ENCODE measurements at regions not wholly inside any gene's neighbourhood (a gene's known extent, or its start where the extent isn't known, plus 50 kb on each side); places are given as distances from the start of the nearest gene placed in this dataset.

GRCh38 chr6:87899499-87900147, 148.0 kb upstream of the SPACA1 start:
- Histone ChIP-seq H3K27me3 (ENCODE audit: insufficient read depth, low read length, poor library complexity) (peaks cover 8% of the 10 kb centered on the region), H3K79me2 (ENCODE audit: insufficient read depth, low read length) (no peaks in the 10 kb centered on the region), H3K27ac (ENCODE audit: low read length) (no peak overlapping the region), H2AFZ (ENCODE audit: low read depth, low read length) (no peak overlapping the region), H3K9me3 (ENCODE audit: insufficient read depth, low read length, severe bottlenecking) (no peaks in the 10 kb centered on the region), H3K4me2 (ENCODE audit: insufficient read depth, low read length) (no peak overlapping the region), H3K4me1 (ENCODE audit: insufficient read depth, low read length) (no peaks in the 10 kb centered on the region), H3K4me3 (ENCODE audit: low read depth in 1 of 2, low read length in 2 of 2) (no peak overlapping the region), H3K9ac (ENCODE audit: low read depth, low read length) (no peak overlapping the region), H4K20me1 (ENCODE audit: insufficient read depth, low read length) (no peaks in the 10 kb centered on the region), H3K36me3 (ENCODE audit: insufficient read depth, low read length) (no peaks in the 10 kb centered on the region)
- DNase-seq (no peak), ATAC-seq (ENCODE audit: insufficient read depth, low read depth) (no peak)
- TF ChIP-seq CTCF (IDR thresholded peaks at IDR 0.05; ENCODE audit: borderline replicate concordance, extremely low read depth, low read length, poor library complexity, severe bottlenecking) (no peak), EZH2 (IDR thresholded peaks at IDR 0.05; ENCODE audit: borderline replicate concordance, low read depth, low read length, severe bottlenecking) (no peak)

GRCh38 chr6:87897663-87898062, 150.0 kb upstream of the SPACA1 start:
- H2AFZ ChIP-seq (ENCODE audit: low read depth, low read length): no peak overlapping the region
- no peaks in the 10 kb centered on the region for H3K36me3 ChIP-seq (ENCODE audit: insufficient read depth, low read length)
- H3K27me3 ChIP-seq (ENCODE audit: insufficient read depth, low read length, poor library complexity): peaks cover 3% of the 10 kb centered on the region
- H3K27ac ChIP-seq (ENCODE audit: low read length): no peak overlapping the region
- H3K4me3 ChIP-seq (ENCODE audit: low read depth in 1 of 2, low read length in 2 of 2): no peak overlapping the region
- ATAC-seq (ENCODE audit: insufficient read depth, low read depth): no peak
- no peaks in the 10 kb centered on the region for H3K79me2 ChIP-seq (ENCODE audit: insufficient read depth, low read length)
- TF ChIP-seq EZH2 (IDR thresholded peaks at IDR 0.05; ENCODE audit: borderline replicate concordance, low read depth, low read length, severe bottlenecking) (no peak), CTCF (IDR thresholded peaks at IDR 0.05; ENCODE audit: borderline replicate concordance, extremely low read depth, low read length, poor library complexity, severe bottlenecking) (no peak)
- DNase-seq: no peak
- H3K4me1 ChIP-seq (ENCODE audit: insufficient read depth, low read length): no peaks in the 10 kb centered on the region
- H3K4me2 ChIP-seq (ENCODE audit: insufficient read depth, low read length): no peak overlapping the region
- H3K9me3 ChIP-seq (ENCODE audit: insufficient read depth, low read length, severe bottlenecking): no peaks in the 10 kb centered on the region
- H4K20me1 ChIP-seq (ENCODE audit: insufficient read depth, low read length): no peaks in the 10 kb centered on the region
- no peak overlapping the region for H3K9ac ChIP-seq (ENCODE audit: low read depth, low read length)

GRCh38 chr6:87897013-87897412, 150.6 kb upstream of the SPACA1 start:
- no peaks in the 10 kb centered on the region for H4K20me1 ChIP-seq (ENCODE audit: insufficient read depth, low read length)
- TF ChIP-seq EZH2 (IDR thresholded peaks at IDR 0.05; ENCODE audit: borderline replicate concordance, low read depth, low read length, severe bottlenecking): no peak
- no peak for TF ChIP-seq CTCF (IDR thresholded peaks at IDR 0.05; ENCODE audit: borderline replicate concordance, extremely low read depth, low read length, poor library complexity, severe bottlenecking)
- no peaks in the 10 kb centered on the region for H3K79me2 ChIP-seq (ENCODE audit: insufficient read depth, low read length)
- no peak overlapping the region for H3K27ac ChIP-seq (ENCODE audit: low read length)
- no peak for ATAC-seq (ENCODE audit: insufficient read depth, low read depth)
- H2AFZ ChIP-seq (ENCODE audit: low read depth, low read length): no peak overlapping the region
- H3K36me3 ChIP-seq (ENCODE audit: insufficient read depth, low read length): no peaks in the 10 kb centered on the region
- H3K4me2 ChIP-seq (ENCODE audit: insufficient read depth, low read length): no peak overlapping the region
- peaks cover 3% of the 10 kb centered on the region for H3K27me3 ChIP-seq (ENCODE audit: insufficient read depth, low read length, poor library complexity)
- no peak for DNase-seq
- no peak overlapping the region for H3K9ac ChIP-seq (ENCODE audit: low read depth, low read length)
- H3K9me3 ChIP-seq (ENCODE audit: insufficient read depth, low read length, severe bottlenecking): no peaks in the 10 kb centered on the region
- H3K4me3 ChIP-seq (ENCODE audit: low read depth in 1 of 2, low read length in 2 of 2): no peak overlapping the region
- no peaks in the 10 kb centered on the region for H3K4me1 ChIP-seq (ENCODE audit: insufficient read depth, low read length)

Data from DND-41 (cell line).